Activated naive CD8-positive, alpha-beta T cell treated with anti-CD3 and anti-CD28 coated beads for 36 hours (primary cell): ENCODE measurements at regions not wholly inside any gene's neighbourhood (a gene's known extent, or its start where the extent isn't known, plus 50 kb on each side); places are given as distances from the start of the nearest gene placed in this dataset.

Experiments used
- DNase-seq: peaks from one replicate; pipeline ENCODE4 v3.0.0; 2021
- H3K27ac Mint-ChIP-seq: one replicate; pipeline ENCODE4 v1.8.0; 2022; ENCODE audit warnings: mild to moderate bottlenecking, moderate library complexity, mixed read lengths
- H3K27me3 Mint-ChIP-seq: one replicate; pipeline ENCODE4 v1.8.0; 2022; ENCODE audit warnings: mild to moderate bottlenecking, mixed read lengths
- H3K36me3 Mint-ChIP-seq: one replicate; pipeline ENCODE4 v1.8.0; 2021; ENCODE audit warnings: mild to moderate bottlenecking, mixed read lengths
- H3K4me1 Mint-ChIP-seq: one replicate; pipeline ENCODE4 v1.8.0; 2021; ENCODE audit warnings: mixed read lengths
- H3K4me3 Mint-ChIP-seq: one replicate; pipeline ENCODE4 v1.8.0; 2022; ENCODE audit warnings: mild to moderate bottlenecking, moderate library complexity, mixed read lengths
- H3K9me3 Mint-ChIP-seq: one replicate; pipeline ENCODE4 v1.8.0; 2022; ENCODE audit warnings: mixed read lengths

DNA sequence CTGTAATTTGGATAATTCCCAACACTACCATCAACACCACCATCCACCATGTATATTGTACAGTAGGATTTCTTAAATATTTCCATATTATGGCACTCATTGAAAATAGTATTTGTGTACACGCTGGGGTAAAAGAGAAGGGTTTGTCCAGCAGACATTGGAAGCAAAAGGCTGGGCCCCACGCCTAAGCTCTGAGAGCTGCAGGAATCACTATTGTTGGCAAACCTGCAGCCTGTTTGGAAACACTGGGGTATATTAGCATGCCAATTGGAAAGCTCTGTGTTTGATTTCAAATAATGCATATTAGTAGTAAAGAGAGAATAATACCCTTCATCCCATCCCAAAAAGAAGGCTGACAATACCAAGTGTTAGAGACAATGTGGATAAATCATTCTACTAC lies 81.5 kb upstream of the DPYD start:
- Mint-ChIP-seq H3K9me3 (no peaks in the 10 kb centered on the region), H3K4me1 (no peaks in the 10 kb centered on the region), H3K4me3 (no peak overlapping the region), H3K27ac (no peak overlapping the region), H3K27me3 (no peaks in the 10 kb centered on the region), H3K36me3 (no peaks in the 10 kb centered on the region)
- no peak for DNase-seq

DNA sequence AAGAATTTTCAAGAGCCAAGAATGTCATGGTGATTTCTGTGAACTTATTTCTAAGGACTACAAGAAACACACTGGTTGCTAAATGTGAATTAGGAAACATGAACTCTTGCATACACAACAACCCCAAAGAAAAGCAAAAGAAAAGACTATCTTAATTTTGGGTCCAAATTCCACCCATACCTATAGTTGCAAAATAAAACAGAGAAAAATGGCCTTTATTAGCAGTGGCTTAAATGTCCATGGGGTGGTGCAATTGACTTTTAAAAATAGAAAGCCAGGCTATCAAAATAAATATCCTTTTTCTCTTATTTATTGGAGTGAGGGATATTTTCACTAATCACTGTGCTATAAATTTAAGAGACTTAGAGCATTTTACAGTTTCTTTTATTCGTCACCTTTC lies 80.9 kb upstream of the DPYD start:
- no peaks in the 10 kb centered on the region for H3K9me3 Mint-ChIP-seq
- no peaks in the 10 kb centered on the region for H3K36me3 Mint-ChIP-seq
- no peaks in the 10 kb centered on the region for H3K27me3 Mint-ChIP-seq
- no peak overlapping the region for H3K4me3 Mint-ChIP-seq
- no peak for DNase-seq
- H3K27ac Mint-ChIP-seq: no peak overlapping the region
- H3K4me1 Mint-ChIP-seq: no peaks in the 10 kb centered on the region

DNA sequence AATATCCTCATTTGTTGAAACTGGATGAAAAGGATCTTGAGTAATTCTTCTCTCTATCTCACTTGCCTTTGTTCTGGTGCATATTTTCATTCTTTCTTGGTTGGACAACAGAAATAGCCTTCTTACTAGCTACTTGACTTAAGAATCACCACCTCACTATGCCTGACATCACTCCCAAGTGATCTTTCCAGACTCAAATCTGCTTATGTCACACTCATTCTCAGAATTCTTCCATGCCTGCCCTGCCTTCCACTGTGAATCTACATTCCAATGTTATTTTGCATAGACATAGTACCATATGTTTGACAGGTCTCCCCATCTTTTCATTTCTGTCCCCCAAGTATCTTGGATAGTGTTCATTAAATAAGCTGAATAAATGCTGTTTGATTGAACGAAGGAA lies 78.5 kb upstream of the DPYD start:
- DNase-seq: no peak
- Mint-ChIP-seq H3K4me1 (no peaks in the 10 kb centered on the region), H3K27me3 (no peaks in the 10 kb centered on the region), H3K9me3 (no peaks in the 10 kb centered on the region), H3K36me3 (no peaks in the 10 kb centered on the region), H3K27ac (no peak overlapping the region), H3K4me3 (no peak overlapping the region)

DNA sequence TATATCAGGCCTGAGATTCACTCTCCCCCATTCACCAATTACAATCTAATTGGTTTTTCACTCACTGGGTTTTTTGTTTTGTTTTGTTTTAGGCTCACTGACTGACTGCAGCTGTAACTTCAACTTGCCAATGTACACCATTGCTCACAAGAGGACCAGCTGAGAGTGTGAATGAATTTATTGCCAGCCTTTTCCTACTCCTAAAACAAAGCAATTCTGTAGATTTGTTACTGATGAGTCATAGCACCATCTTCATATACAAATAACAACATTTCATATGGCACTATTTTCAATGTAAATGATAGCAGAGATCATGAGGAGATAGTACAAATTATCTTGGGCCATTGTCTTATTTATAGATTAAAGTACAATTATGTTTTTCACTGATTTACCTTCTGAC lies 76.0 kb upstream of the DPYD start:
- Mint-ChIP-seq H3K9me3 (no peaks in the 10 kb centered on the region), H3K27me3 (no peaks in the 10 kb centered on the region)

DNA sequence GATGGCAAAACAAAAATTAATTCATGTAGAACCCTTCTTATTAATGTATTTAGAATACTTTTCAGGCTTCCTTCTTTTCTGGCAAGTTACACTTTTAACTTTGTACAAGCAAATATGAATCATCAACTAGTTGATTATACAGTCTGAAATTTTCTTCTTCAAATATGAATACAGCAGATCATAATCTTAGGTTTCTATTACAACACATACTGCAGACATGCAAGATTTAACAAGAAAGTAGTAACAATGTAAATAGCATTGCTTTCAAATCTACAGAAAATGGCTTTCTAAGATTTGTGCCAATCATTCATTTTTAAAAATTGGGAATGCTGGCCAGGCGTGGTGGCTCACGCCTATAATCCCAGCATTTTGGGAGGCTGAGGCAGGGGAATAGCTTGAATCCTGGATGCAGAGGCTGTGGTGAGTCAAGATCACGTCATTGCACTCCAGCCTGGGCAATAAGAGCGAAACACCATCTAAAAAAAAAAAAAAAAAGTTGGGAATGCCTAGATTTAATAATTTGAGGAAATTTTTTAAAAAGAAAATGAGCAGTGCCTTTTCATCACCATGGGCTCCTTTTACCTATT lies 68.4 kb upstream of the DPYD start:
- DNase-seq: no peak
- no peak overlapping the region for H3K4me3 Mint-ChIP-seq
- H3K9me3 Mint-ChIP-seq: no peaks in the 10 kb centered on the region
- no peaks in the 10 kb centered on the region for H3K36me3 Mint-ChIP-seq
- H3K27ac Mint-ChIP-seq: no peak overlapping the region
- no peaks in the 10 kb centered on the region for H3K27me3 Mint-ChIP-seq
- H3K4me1 Mint-ChIP-seq: peaks cover 2% of the 10 kb centered on the region

More for the DNA sequence above, 76.0 kb upstream of the DPYD start:
- Mint-ChIP-seq H3K27ac (no peak overlapping the region), H3K4me3 (no peak overlapping the region), H3K36me3 (no peaks in the 10 kb centered on the region), H3K4me1 (no peaks in the 10 kb centered on the region)
- DNase-seq: no peak

DNA sequence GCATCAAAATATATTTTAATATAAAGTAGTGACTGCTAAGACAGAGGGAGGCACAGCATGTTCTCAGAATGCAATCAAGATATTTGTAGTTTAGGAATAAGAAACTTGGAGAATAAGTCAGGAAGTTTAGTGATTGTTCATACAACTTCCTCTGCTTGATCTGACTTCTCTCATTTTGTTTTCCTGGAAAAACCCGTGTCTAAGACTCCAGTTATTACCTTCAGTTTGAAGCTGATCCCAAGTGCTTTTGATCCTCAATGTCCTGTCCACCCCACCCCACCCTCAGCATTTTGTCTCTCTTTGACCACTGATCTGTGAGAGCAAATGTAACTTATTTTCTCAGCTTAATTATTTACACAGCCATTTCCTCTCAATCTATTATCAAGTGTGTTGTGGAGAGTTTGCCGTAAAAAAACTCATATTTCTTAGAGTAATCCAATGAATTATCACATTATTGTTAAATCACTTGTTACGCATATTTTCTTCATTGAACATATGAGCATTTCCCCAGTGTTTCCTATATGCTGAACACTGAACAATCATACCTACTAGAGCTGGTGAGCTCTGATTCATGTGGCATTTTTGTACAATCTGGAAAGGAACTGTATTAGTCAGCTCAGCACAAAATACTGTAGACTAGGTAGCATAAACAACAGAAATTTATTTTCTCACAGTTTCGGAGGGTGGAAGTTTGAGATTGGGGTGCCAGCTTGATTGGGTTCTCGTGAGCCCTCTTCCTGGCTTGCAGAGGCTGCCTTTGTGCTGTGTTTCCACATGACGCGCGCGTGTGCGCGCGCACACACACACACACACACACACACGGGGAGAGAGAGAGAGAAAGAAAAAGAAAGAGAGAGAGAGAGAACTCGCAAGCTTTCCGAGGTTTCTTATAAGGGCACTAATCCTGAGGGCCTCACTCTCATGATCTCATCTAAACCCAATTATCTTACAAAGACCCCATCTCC lies 65.5 kb upstream of the DPYD start:
- no peaks in the 10 kb centered on the region for H3K36me3 Mint-ChIP-seq
- no peaks in the 10 kb centered on the region for H3K27me3 Mint-ChIP-seq
- H3K4me3 Mint-ChIP-seq: no peak overlapping the region
- H3K4me1 Mint-ChIP-seq: peaks cover 2% of the 10 kb centered on the region
- no peak overlapping the region for H3K27ac Mint-ChIP-seq
- no peaks in the 10 kb centered on the region for H3K9me3 Mint-ChIP-seq
- DNase-seq: no peak

DNA sequence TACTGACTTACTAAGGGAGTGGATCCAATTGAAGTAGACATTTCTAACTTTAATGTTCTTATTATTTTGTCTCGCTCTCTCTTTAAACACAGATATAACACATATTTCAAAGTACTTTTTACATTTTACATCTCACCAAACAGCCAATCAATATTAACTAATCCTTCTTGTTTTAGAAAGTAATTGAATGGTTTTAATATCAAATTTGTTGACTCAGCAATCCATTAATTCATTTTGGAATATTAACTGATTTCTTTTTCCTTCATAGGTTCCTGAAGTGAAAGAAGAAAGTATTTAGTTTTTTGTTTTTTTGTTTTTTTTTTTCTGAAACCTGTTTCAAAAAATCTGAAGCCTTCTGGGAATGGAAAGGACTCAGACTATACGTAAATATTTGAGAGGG lies 62.3 kb upstream of the DPYD start:
- H3K4me1 Mint-ChIP-seq: peaks cover 2% of the 10 kb centered on the region
- no peak overlapping the region for H3K27ac Mint-ChIP-seq
- DNase-seq: no peak
- no peaks in the 10 kb centered on the region for H3K9me3 Mint-ChIP-seq
- no peak overlapping the region for H3K4me3 Mint-ChIP-seq
- H3K36me3 Mint-ChIP-seq: no peaks in the 10 kb centered on the region
- H3K27me3 Mint-ChIP-seq: no peaks in the 10 kb centered on the region

DNA sequence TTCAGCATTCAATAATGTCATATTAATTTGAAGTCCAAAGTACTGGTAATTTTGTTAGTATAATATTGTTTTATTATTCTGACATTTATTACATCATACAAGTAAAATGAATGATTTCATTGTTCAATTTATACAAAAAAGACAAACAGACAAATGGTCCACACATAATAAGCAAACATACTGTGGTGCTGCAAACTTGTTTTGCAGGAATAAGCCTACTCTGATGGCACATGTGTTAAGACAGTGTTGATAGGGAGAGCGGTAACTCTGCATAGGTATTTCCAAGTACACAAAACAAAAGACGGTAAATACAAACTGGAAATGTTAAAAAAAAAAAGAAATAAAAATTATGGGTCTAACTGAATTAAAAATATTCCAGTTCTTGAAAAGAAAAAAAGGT lies 59.7 kb upstream of the DPYD start:
- Mint-ChIP-seq H3K4me3 (no peak overlapping the region), H3K9me3 (no peaks in the 10 kb centered on the region), H3K27me3 (no peaks in the 10 kb centered on the region), H3K4me1 (no peaks in the 10 kb centered on the region), H3K36me3 (no peaks in the 10 kb centered on the region), H3K27ac (no peak overlapping the region)
- DNase-seq: no peak

DNA sequence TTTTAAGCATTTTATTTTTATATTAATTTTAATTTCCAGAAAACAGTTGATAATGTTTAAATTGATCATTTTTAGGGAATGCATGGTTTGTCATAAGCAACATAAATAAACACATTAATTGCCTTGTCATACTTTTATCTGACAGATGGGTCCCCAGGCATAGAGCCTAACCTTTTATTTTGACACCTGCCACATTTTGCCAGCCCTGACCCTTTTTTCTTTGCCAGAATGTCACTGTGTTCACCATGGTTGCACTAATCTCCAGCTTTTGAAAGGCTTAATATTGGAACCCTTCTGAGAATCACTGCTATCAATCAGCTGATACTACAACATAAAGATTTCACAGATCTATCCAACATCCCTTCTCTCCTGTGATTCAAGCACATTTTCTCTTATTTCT lies 56.0 kb upstream of the DPYD start:
- no peak overlapping the region for H3K4me3 Mint-ChIP-seq

More for the DNA sequence above, 56.0 kb upstream of the DPYD start:
- H3K4me1 Mint-ChIP-seq: no peaks in the 10 kb centered on the region
- H3K27me3 Mint-ChIP-seq: no peaks in the 10 kb centered on the region
- no peaks in the 10 kb centered on the region for H3K36me3 Mint-ChIP-seq
- no peak for DNase-seq
- H3K9me3 Mint-ChIP-seq: no peaks in the 10 kb centered on the region
- no peak overlapping the region for H3K27ac Mint-ChIP-seq
